Liver (tissue), 8 donors: ENCODE measurements at regions not wholly inside any gene's neighbourhood (a gene's known extent, or its start where the extent isn't known, plus 50 kb on each side); places are given as distances from the start of the nearest gene placed in this dataset.

Experiments
- DNase-seq: peaks from one replicate; pipeline ENCODE4 v3.0.0-alpha.2; 2017; ENCODE audit warnings: low spot score
- H3K27ac ChIP-seq, 2 donors: one replicate each; pipeline ENCODE4 v1.7.0; 2013; ENCODE audit warnings: inconsistent platforms in 2 of 2, low read length in 2 of 2, control low read depth in 1 of 2, low read depth in 1 of 2, mild to moderate bottlenecking in 1 of 2
- H3K27me3 ChIP-seq, 4 donors: one replicate each; pipeline versions ENCODE4 v1.6.1 to v1.7.0; 2013; ENCODE audit warnings: low read length in 3 of 4, inconsistent platforms in 1 of 4, mild to moderate bottlenecking in 1 of 4, moderate library complexity in 1 of 4; ENCODE audit not compliant: control insufficient read depth in 4 of 4, insufficient read depth in 4 of 4
- H3K36me3 ChIP-seq, 4 donors: one replicate each; pipeline versions ENCODE4 v1.6.1 to v1.7.0; 2013; ENCODE audit warnings: low read length in 3 of 4, mild to moderate bottlenecking in 3 of 4, low read depth in 1 of 4, moderate library complexity in 1 of 4; ENCODE audit not compliant: control insufficient read depth in 4 of 4, insufficient read depth in 3 of 4
- H3K4me1 ChIP-seq, 4 donors: one replicate each; pipeline versions ENCODE4 v1.6.1 to v1.7.0; 2013; ENCODE audit warnings: low read length in 3 of 4, mild to moderate bottlenecking in 3 of 4, moderate library complexity in 1 of 4; ENCODE audit not compliant: control insufficient read depth in 4 of 4, insufficient read depth in 4 of 4
- H3K4me3 ChIP-seq, 3 donors: one replicate each; pipeline versions ENCODE4 v1.6.1 to v1.7.0; 2013; ENCODE audit warnings: low read length in 3 of 3, control low read depth in 1 of 3, low read depth in 1 of 3, mild to moderate bottlenecking in 1 of 3
- H3K9ac ChIP-seq, 2 donors: one replicate each; pipeline ENCODE4 v1.7.0; 2013; ENCODE audit warnings: low read length in 2 of 2, mild to moderate bottlenecking in 2 of 2, moderate library complexity in 2 of 2, control low read depth in 1 of 2, low read depth in 1 of 2
- H3K9me3 ChIP-seq, 4 donors: one replicate each; pipeline versions ENCODE4 v1.6.1 to v1.7.0; 2013; ENCODE audit warnings: low read length in 3 of 4; ENCODE audit not compliant: control insufficient read depth in 4 of 4
- ATF3 ChIP-seq: IDR thresholded peaks from 2 replicates; pipeline ENCODE4 v1.6.1; 2016; ENCODE audit warnings: antibody characterized with exemption
- CTCF ChIP-seq: fragments of 150-350 bp; IDR thresholded peaks from 2 replicates; pipeline ENCODE4 v1.5.1; 2017; ENCODE audit warnings: improper control_type of control experiment, low read depth, low read length; ENCODE audit not compliant: missing input control
- EGR1 ChIP-seq, 2 donors: IDR thresholded peaks; 2 replicates each; pipeline ENCODE4 v1.6.1; 2016 to 2018; ENCODE audit warnings: antibody characterized with exemption in 2 of 2, low read depth in 2 of 2
- FOXA1 ChIP-seq: IDR thresholded peaks from 2 replicates; pipeline ENCODE4 v1.6.1; 2016; ENCODE audit warnings: antibody characterized with exemption
- FOXA2 ChIP-seq: IDR thresholded peaks from 2 replicates; pipeline ENCODE4 v1.6.1; 2016; ENCODE audit warnings: antibody characterized with exemption
- GABPA ChIP-seq, 2 donors: IDR thresholded peaks in 1 of 2; conservative IDR thresholded peaks in 1 of 2; 2 replicates each; pipeline ENCODE4 v1.6.1; 2016; ENCODE audit warnings: antibody characterized with exemption in 2 of 2, mild to moderate bottlenecking in 1 of 2, moderate library complexity in 1 of 2
- HNF4A ChIP-seq, 2 donors: conservative IDR thresholded peaks; 2 replicates each; pipeline ENCODE4 v1.6.1; 2016; ENCODE audit warnings: antibody characterized with exemption in 2 of 2, mild to moderate bottlenecking in 2 of 2
- HNF4G ChIP-seq: IDR thresholded peaks from 2 replicates; pipeline ENCODE4 v1.6.1; 2016; ENCODE audit warnings: antibody characterized with exemption
- JUND ChIP-seq, 2 donors: IDR thresholded peaks; 2 replicates each; pipeline ENCODE4 v1.6.1; 2016; ENCODE audit warnings: antibody characterized with exemption in 2 of 2
- NR2F2 ChIP-seq: IDR thresholded peaks from 2 replicates; pipeline ENCODE4 v1.6.1; 2016; ENCODE audit warnings: antibody characterized with exemption
- RAD21 ChIP-seq, 2 donors: IDR thresholded peaks; 2 replicates each; pipeline ENCODE4 v1.6.1; 2016; ENCODE audit warnings: antibody characterized with exemption in 2 of 2, mild to moderate bottlenecking in 2 of 2
- RXRA ChIP-seq, 2 donors: IDR thresholded peaks; 2 replicates each; pipeline ENCODE4 v1.6.1; 2017 to 2018; ENCODE audit warnings: antibody characterized with exemption in 2 of 2, mild to moderate bottlenecking in 1 of 2
- SP1 ChIP-seq: IDR thresholded peaks from 2 replicates; pipeline ENCODE4 v1.6.1; 2018; ENCODE audit warnings: antibody characterized with exemption, mild to moderate bottlenecking
- YY1 ChIP-seq: IDR thresholded peaks from 2 replicates; pipeline ENCODE4 v1.6.1; 2016; ENCODE audit warnings: antibody characterized with exemption, mild to moderate bottlenecking
- WGBS: extraction: QIAGEN DNeasy Blood & Tissue Kit; methylation state at CpG from one replicate; pipeline ENCODE4 v1.1.7; 2013; 5-methylcytosine and 5-hydroxymethylcytosine counted together
- TF ChIP-seq, protein P1 (sequence below): IDR thresholded peaks from 2 replicates; pipeline ENCODE4 v1.6.1; 2016; ENCODE audit warnings: antibody characterized with exemption, mild to moderate bottlenecking
- TF ChIP-seq, protein P2 (sequence below): IDR thresholded peaks from 2 replicates; pipeline ENCODE4 v1.6.1; 2016; ENCODE audit warnings: antibody characterized with exemption
- donor health status: healthy.
- donor health status: healthy.
- donor health status: healthy.
- donor health status: healthy.
- donor health status: healthy.

- H3K27me3 ChIP-seq, result peaks cover 0 to 3% (median 0%) of the 10 kb centered on the region in 4 donors
- no peak for DNase-seq
Observed at GRCh38 chr1:184191181-184191621, 139.7 kb downstream of the TSEN15 start.

More at GRCh38 chr1:184191181-184191621, 139.7 kb downstream of the TSEN15 start:
- no peaks in the 10 kb centered on the region for H3K4me1 ChIP-seq
- no peak overlapping the region for H3K4me3 ChIP-seq
- H3K36me3 ChIP-seq, result no peaks in the 10 kb centered on the region
- no peak overlapping the region for H3K27ac ChIP-seq
- TF ChIP-seq YY1 (no peak), EGR1 (IDR thresholded peaks at IDR 0.05; ENCODE audit: low read depth in 2 of 2) (no peak), RXRA (IDR thresholded peaks at IDR 0.05) (no peak), SP1 (no peak), ATF3 (no peak), FOXA1 (no peak), HNF4G (no peak), RAD21 (IDR thresholded peaks at IDR 0.05) (no peak), JUND (IDR thresholded peaks at IDR 0.05) (no peak), GABPA (IDR thresholded peaks at IDR 0.05 in 1 of 2, conservative IDR thresholded peaks at IDR 0.05 in 1 of 2) (no peak), HNF4A (conservative IDR thresholded peaks at IDR 0.05) (no peak), FOXA2 (no peak), NR2F2 (no peak), CTCF (no peak)
- TF ChIP-seq, protein P1, sequence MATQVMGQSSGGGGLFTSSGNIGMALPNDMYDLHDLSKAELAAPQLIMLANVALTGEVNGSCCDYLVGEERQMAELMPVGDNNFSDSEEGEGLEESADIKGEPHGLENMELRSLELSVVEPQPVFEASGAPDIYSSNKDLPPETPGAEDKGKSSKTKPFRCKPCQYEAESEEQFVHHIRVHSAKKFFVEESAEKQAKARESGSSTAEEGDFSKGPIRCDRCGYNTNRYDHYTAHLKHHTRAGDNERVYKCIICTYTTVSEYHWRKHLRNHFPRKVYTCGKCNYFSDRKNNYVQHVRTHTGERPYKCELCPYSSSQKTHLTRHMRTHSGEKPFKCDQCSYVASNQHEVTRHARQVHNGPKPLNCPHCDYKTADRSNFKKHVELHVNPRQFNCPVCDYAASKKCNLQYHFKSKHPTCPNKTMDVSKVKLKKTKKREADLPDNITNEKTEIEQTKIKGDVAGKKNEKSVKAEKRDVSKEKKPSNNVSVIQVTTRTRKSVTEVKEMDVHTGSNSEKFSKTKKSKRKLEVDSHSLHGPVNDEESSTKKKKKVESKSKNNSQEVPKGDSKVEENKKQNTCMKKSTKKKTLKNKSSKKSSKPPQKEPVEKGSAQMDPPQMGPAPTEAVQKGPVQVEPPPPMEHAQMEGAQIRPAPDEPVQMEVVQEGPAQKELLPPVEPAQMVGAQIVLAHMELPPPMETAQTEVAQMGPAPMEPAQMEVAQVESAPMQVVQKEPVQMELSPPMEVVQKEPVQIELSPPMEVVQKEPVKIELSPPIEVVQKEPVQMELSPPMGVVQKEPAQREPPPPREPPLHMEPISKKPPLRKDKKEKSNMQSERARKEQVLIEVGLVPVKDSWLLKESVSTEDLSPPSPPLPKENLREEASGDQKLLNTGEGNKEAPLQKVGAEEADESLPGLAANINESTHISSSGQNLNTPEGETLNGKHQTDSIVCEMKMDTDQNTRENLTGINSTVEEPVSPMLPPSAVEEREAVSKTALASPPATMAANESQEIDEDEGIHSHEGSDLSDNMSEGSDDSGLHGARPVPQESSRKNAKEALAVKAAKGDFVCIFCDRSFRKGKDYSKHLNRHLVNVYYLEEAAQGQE, result no peak
- TF ChIP-seq, protein P2, sequence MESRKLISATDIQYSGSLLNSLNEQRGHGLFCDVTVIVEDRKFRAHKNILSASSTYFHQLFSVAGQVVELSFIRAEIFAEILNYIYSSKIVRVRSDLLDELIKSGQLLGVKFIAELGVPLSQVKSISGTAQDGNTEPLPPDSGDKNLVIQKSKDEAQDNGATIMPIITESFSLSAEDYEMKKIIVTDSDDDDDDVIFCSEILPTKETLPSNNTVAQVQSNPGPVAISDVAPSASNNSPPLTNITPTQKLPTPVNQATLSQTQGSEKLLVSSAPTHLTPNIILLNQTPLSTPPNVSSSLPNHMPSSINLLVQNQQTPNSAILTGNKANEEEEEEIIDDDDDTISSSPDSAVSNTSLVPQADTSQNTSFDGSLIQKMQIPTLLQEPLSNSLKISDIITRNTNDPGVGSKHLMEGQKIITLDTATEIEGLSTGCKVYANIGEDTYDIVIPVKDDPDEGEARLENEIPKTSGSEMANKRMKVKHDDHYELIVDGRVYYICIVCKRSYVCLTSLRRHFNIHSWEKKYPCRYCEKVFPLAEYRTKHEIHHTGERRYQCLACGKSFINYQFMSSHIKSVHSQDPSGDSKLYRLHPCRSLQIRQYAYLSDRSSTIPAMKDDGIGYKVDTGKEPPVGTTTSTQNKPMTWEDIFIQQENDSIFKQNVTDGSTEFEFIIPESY, result no peak
- H3K9me3 ChIP-seq, result no peaks in the 10 kb centered on the region
- 69% methylated on average over 12 of the region's 12 CpGs for WGBS
- H3K9ac ChIP-seq, result no peak overlapping the region
